ENCODE measurements at regions not wholly inside any gene's neighbourhood (a gene's known extent, or its start where the extent isn't known, plus 50 kb on each side); places are given as distances from the start of the nearest gene placed in this dataset.

GRCh38 chr2:122150524-122151280 lies 395.3 kb downstream of the TSN start:
- ChIA-PET POLR2A (no interaction called here), CTCF (no interaction called here)
- Mint-ChIP-seq H3K27ac (ENCODE audit: unreplicated experiment) (no peak overlapping the region), H3K4me3 (ENCODE audit: unreplicated experiment) (no peak overlapping the region), H3K36me3 (ENCODE audit: insufficient read depth, unreplicated experiment) (no peaks in the 10 kb centered on the region), H3K9me3 (ENCODE audit: unreplicated experiment) (no peaks in the 10 kb centered on the region), H3K27me3 (ENCODE audit: insufficient read depth, unreplicated experiment) (peaks cover 13% of the 10 kb centered on the region), H3K4me1 (ENCODE audit: low read depth, unreplicated experiment) (no peaks in the 10 kb centered on the region)
- H3K27me3 ChIP-seq (replicated peaks; ENCODE audit: control insufficient read depth, insufficient read depth, low read length): no peaks in the 10 kb centered on the region
- DNase-seq: no peak
- TF ChIP-seq CTCF (IDR thresholded peaks at IDR 0.05; ENCODE audit: insufficient read depth in 1 of 2, low read depth in 1 of 2, low read length in 1 of 2, severe bottlenecking in 1 of 2, unreplicated experiment in 1 of 2): no peak
- no TSS peak for BruUV-seq (replicated peaks)
- H3K4me1 ChIP-seq: no peaks in the 10 kb centered on the region
- intact Hi-C loops (cut with micrococcal nuclease; ENCODE audit: unreplicated experiment): no loop called here
- H3K9me3 ChIP-seq: no peaks in the 10 kb centered on the region
- no peak overlapping the region for H3K4me3 ChIP-seq (ENCODE audit: low read depth, low read length)
- H3K36me3 ChIP-seq (ENCODE audit: control insufficient read depth, insufficient read depth, low read length): no peaks in the 10 kb centered on the region

GRCh38 chr2:122152571-122152970 lies 397.1 kb downstream of the TSN start:
- Histone ChIP-seq H3K9me3 (no peaks in the 10 kb centered on the region), H3K4me3 (ENCODE audit: low read depth, low read length) (no peak overlapping the region), H3K36me3 (ENCODE audit: control insufficient read depth, insufficient read depth, low read length) (no peaks in the 10 kb centered on the region), H3K27me3 (replicated peaks; ENCODE audit: control insufficient read depth, insufficient read depth, low read length) (no peaks in the 10 kb centered on the region), H3K4me1 (no peaks in the 10 kb centered on the region)
- no peak for TF ChIP-seq CTCF (IDR thresholded peaks at IDR 0.05; ENCODE audit: insufficient read depth in 1 of 2, low read depth in 1 of 2, low read length in 1 of 2, severe bottlenecking in 1 of 2, unreplicated experiment in 1 of 2)
- H3K27me3 Mint-ChIP-seq (ENCODE audit: insufficient read depth, unreplicated experiment): peaks cover 13% of the 10 kb centered on the region
- no peak overlapping the region for H3K4me3 Mint-ChIP-seq (ENCODE audit: unreplicated experiment)
- no peak overlapping the region for H3K27ac Mint-ChIP-seq (ENCODE audit: unreplicated experiment)
- no peak for DNase-seq
- H3K4me1 Mint-ChIP-seq (ENCODE audit: low read depth, unreplicated experiment): no peaks in the 10 kb centered on the region
- intact Hi-C loops (cut with micrococcal nuclease; ENCODE audit: unreplicated experiment): no loop called here
- ChIA-PET POLR2A (no interaction called here), CTCF (no interaction called here)
- H3K9me3 Mint-ChIP-seq (ENCODE audit: unreplicated experiment): no peaks in the 10 kb centered on the region
- no TSS peak for BruUV-seq (replicated peaks)
- no peaks in the 10 kb centered on the region for H3K36me3 Mint-ChIP-seq (ENCODE audit: insufficient read depth, unreplicated experiment)

GRCh38 chr2:122156176-122156890 lies 400.9 kb downstream of the TSN start:
- no peak for TF ChIP-seq CTCF (IDR thresholded peaks at IDR 0.05; ENCODE audit: insufficient read depth in 1 of 2, low read depth in 1 of 2, low read length in 1 of 2, severe bottlenecking in 1 of 2, unreplicated experiment in 1 of 2)
- H3K9me3 ChIP-seq: no peaks in the 10 kb centered on the region
- ChIA-PET POLR2A (no interaction called here), CTCF (no interaction called here)
- Mint-ChIP-seq H3K27me3 (ENCODE audit: insufficient read depth, unreplicated experiment) (peaks cover 18% of the 10 kb centered on the region), H3K36me3 (ENCODE audit: insufficient read depth, unreplicated experiment) (no peaks in the 10 kb centered on the region), H3K4me3 (ENCODE audit: unreplicated experiment) (no peak overlapping the region), H3K9me3 (ENCODE audit: unreplicated experiment) (no peaks in the 10 kb centered on the region), H3K4me1 (ENCODE audit: low read depth, unreplicated experiment) (no peaks in the 10 kb centered on the region), H3K27ac (ENCODE audit: unreplicated experiment) (no peak overlapping the region)
- no peaks in the 10 kb centered on the region for H3K36me3 ChIP-seq (ENCODE audit: control insufficient read depth, insufficient read depth, low read length)
- no peaks in the 10 kb centered on the region for H3K4me1 ChIP-seq
- DNase-seq: no peak
- no peak overlapping the region for H3K4me3 ChIP-seq (ENCODE audit: low read depth, low read length)
- no TSS peak for BruUV-seq (replicated peaks)
- H3K27me3 ChIP-seq (replicated peaks; ENCODE audit: control insufficient read depth, insufficient read depth, low read length): peaks cover 4% of the 10 kb centered on the region
- intact Hi-C loops (cut with micrococcal nuclease; ENCODE audit: unreplicated experiment): no loop called here
